Activated B cell treated with CpG ODN at 0.5 μM for 24 hours (primary cell): ENCODE measurements at regions not wholly inside any gene's neighbourhood (a gene's known extent, or its start where the extent isn't known, plus 50 kb on each side); places are given as distances from the start of the nearest gene placed in this dataset.

Source experiments
- ATAC-seq: fragments of 200-7000 bp; cut with Tn5 transposase; one replicate; pipeline ENCODE4 v1.10.0; 2021; ENCODE audit warnings: low read depth, mild to moderate bottlenecking, moderate library complexity
- CTCF ChIA-PET: fragments of 350-600 bp; sonication (Branson Sonifier 250); formaldehyde crosslinking; loops from one replicate; lab custom pipeline; 2021; ENCODE audit warnings: antibody characterized with exemption; lab: Charles Lee
- POLR2A ChIA-PET: fragments of 350-600 bp; sonication (Branson Sonifier 250); formaldehyde crosslinking; loops from one replicate; lab custom pipeline; 2021; ENCODE audit warnings: antibody characterized with exemption; lab: Charles Lee
- DNase-seq: peaks from one replicate; pipeline ENCODE4 v3.0.0; 2022
- H3K27ac Mint-ChIP-seq: one replicate; pipeline ENCODE4 v1.8.0; 2020; ENCODE audit warnings: mixed read lengths
- H3K27me3 Mint-ChIP-seq: one replicate; pipeline ENCODE4 v1.8.0; 2021; ENCODE audit warnings: mixed read lengths
- H3K36me3 Mint-ChIP-seq: one replicate; pipeline ENCODE4 v1.8.0; 2021; ENCODE audit warnings: low read depth, mixed read lengths
- H3K4me1 Mint-ChIP-seq: one replicate; pipeline ENCODE4 v1.8.0; 2021; ENCODE audit warnings: mixed read lengths
- H3K4me3 Mint-ChIP-seq: one replicate; pipeline ENCODE4 v1.8.0; 2020; ENCODE audit warnings: mild to moderate bottlenecking, mixed read lengths
- H3K9me3 Mint-ChIP-seq: one replicate; pipeline ENCODE4 v1.8.0; 2020; ENCODE audit warnings: mixed read lengths
- CTCF ChIP-seq: fragments of 200-600 bp; IDR thresholded peaks from one replicate; pipeline ENCODE4 v1.8.0; 2022; ENCODE audit warnings: antibody characterized with exemption, mild to moderate bottlenecking
- intact Hi-C: fragments of 100-400 bp; cut with micrococcal nuclease; formaldehyde crosslinking; loops from one replicate; pipeline ENCODE4 v1.15.1; 2024

DNA sequence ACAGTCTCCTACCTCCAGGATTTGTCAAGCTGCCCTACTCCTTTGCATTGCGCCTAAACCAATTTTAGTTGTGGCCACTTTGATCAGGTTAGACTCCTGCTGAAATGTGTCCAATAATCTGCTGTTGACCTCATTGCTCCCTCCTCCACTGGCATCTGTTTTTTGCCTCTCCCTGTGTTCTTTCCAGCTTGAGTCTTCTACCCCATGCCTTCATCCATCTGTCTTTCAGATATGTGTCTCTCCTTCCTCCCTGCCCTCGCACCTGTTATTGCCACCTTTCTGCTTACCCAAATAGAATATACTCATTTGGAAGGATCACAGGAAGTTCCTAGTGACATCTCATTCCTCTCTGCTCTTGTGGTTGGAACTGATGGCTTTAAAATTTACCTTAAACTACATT, 366.6 kb upstream of the CLNK start:
- intact Hi-C loops: no loop called here
- H3K4me3 Mint-ChIP-seq: no peak overlapping the region
- no peak overlapping the region for H3K27ac Mint-ChIP-seq
- no peaks in the 10 kb centered on the region for H3K36me3 Mint-ChIP-seq
- ChIA-PET POLR2A (no interaction called here), CTCF (no interaction called here)
- ATAC-seq (no peak), DNase-seq (no peak)
- H3K9me3 Mint-ChIP-seq: no peaks in the 10 kb centered on the region
- H3K27me3 Mint-ChIP-seq: no peaks in the 10 kb centered on the region
- no peak for TF ChIP-seq CTCF
- peaks cover 9% of the 10 kb centered on the region for H3K4me1 Mint-ChIP-seq

- H3K4me3 Mint-ChIP-seq: no peak overlapping the region
- H3K27ac Mint-ChIP-seq: no peak overlapping the region
- DNase-seq: no peak
- ChIA-PET POLR2A (no interaction called here), CTCF (no interaction called here)
- no peak for ATAC-seq
- H3K36me3 Mint-ChIP-seq: no peaks in the 10 kb centered on the region
- TF ChIP-seq CTCF: no peak
- H3K27me3 Mint-ChIP-seq: no peaks in the 10 kb centered on the region
- peaks cover 9% of the 10 kb centered on the region for H3K4me1 Mint-ChIP-seq
- intact Hi-C loops: no loop called here
- H3K9me3 Mint-ChIP-seq: peaks cover 2% of the 10 kb centered on the region
Observed at GRCh38 chr4:11050766-11051165, 366.2 kb upstream of the CLNK start.

DNA sequence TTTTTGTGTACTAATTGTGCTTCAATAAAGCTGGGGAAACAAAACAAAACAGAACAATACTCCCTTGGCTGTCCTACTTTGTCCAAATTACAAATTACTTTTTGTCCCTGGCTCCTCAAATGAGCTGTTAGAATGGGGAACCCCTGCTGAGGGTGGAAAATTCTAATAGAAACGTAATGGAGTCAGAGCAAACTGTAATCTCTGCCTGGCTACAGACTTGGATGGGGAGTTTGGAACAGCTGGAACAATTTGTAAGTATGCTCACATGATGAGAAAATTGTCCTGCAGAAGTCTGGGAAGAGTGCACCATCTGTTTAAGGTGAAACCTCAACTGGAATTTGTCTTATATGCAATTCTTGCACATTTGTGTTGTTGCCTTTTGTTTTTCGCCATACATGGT, 364.4 kb upstream of the CLNK start:
- H3K4me1 Mint-ChIP-seq: peaks cover 22% of the 10 kb centered on the region
- no peak for TF ChIP-seq CTCF
- H3K9me3 Mint-ChIP-seq: peaks cover 13% of the 10 kb centered on the region
- ChIA-PET CTCF (interaction anchor here (0.6 kb wide), 1 partner anchor 12 kb away, joined by 3 read pairs; no protein-coding TSS in a partner anchor), POLR2A (no interaction called here)
- no peaks in the 10 kb centered on the region for H3K27me3 Mint-ChIP-seq
- H3K27ac Mint-ChIP-seq: no peak overlapping the region
- intact Hi-C loops: no loop called here
- DNase-seq: no peak
- H3K36me3 Mint-ChIP-seq: no peaks in the 10 kb centered on the region
- ATAC-seq: no peak
- H3K4me3 Mint-ChIP-seq: no peak overlapping the region

DNA sequence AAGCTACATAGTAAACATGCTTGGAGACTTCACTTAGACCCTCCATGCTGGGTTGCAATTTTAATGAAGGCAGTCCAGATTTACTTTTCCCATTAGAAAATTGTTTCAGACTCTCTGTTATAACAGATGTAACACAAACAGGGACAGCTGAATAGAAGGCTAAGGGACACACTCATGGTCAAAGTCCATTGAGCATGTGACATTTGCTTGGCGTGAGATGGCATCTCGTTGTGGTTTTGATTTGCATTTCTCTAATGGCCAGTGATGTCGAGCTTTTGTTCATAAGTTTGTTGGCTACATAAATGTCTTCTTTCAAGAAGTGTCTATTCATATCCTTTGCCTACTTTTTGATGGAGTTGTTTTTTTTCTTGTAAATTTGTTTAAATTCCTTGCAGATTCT, 358.2 kb upstream of the CLNK start:
- TF ChIP-seq CTCF: no peak
- H3K27me3 Mint-ChIP-seq: no peaks in the 10 kb centered on the region
- no peak overlapping the region for H3K27ac Mint-ChIP-seq
- no peaks in the 10 kb centered on the region for H3K36me3 Mint-ChIP-seq
- H3K4me1 Mint-ChIP-seq: peaks cover 68% of the 10 kb centered on the region
- CTCF ChIA-PET: no interaction called here
- intact Hi-C loops: no loop called here
- ATAC-seq (no peak), DNase-seq (no peak)
- H3K4me3 Mint-ChIP-seq: no peak overlapping the region
- peaks cover 16% of the 10 kb centered on the region for H3K9me3 Mint-ChIP-seq
- POLR2A ChIA-PET: no interaction called here

DNA sequence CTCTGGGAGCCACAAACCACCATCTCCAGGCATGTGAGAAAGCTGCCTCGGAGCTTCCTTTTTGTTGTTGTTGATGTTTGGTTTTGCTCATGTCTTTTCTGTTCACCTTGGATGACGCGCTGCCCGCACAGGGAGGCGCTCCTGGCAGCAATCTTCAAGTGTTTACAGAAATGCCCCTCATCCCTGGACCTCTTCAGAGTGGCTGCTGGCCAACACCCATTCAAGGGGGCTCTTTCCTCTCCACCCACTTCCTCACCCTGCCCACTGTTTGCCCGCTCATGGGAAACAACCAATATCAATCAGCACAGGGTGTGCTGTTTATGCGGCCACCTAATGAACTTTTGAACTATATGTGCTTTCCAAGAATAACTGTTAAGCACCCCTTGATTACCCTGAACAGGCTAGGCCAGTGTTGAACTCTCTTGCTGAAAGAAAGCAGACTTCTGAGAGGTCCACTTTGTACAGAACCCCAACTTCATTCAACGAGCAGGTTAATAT, 355.1 kb upstream of the CLNK start:
- ChIA-PET POLR2A (no interaction called here), CTCF (no interaction called here)
- Mint-ChIP-seq H3K27ac (no peak overlapping the region), H3K9me3 (peaks cover 5% of the 10 kb centered on the region), H3K27me3 (no peaks in the 10 kb centered on the region), H3K36me3 (no peaks in the 10 kb centered on the region), H3K4me3 (no peak overlapping the region), H3K4me1 (peaks cover 53% of the 10 kb centered on the region)
- DNase-seq (no peak), ATAC-seq (no peak)
- intact Hi-C loops: no loop called here
- TF ChIP-seq CTCF: no peak
